GM21367 (cell line): ENCODE measurements at regions not wholly inside any gene's neighbourhood (a gene's known extent, or its start where the extent isn't known, plus 50 kb on each side); places are given as distances from the start of the nearest gene placed in this dataset.
"Not testable (repeated sequence)": the region's sequence is repeated elsewhere in the genome, so short reads cannot be mapped to it uniquely, and the experiment has no call there.

ENCODE experiments used
- ATAC-seq: cut with Tn5 transposase; IDR thresholded peaks from one replicate; pipeline ENCODE4 v1.9.1; 2021; ENCODE audit not compliant: unreplicated experiment

DNA sequence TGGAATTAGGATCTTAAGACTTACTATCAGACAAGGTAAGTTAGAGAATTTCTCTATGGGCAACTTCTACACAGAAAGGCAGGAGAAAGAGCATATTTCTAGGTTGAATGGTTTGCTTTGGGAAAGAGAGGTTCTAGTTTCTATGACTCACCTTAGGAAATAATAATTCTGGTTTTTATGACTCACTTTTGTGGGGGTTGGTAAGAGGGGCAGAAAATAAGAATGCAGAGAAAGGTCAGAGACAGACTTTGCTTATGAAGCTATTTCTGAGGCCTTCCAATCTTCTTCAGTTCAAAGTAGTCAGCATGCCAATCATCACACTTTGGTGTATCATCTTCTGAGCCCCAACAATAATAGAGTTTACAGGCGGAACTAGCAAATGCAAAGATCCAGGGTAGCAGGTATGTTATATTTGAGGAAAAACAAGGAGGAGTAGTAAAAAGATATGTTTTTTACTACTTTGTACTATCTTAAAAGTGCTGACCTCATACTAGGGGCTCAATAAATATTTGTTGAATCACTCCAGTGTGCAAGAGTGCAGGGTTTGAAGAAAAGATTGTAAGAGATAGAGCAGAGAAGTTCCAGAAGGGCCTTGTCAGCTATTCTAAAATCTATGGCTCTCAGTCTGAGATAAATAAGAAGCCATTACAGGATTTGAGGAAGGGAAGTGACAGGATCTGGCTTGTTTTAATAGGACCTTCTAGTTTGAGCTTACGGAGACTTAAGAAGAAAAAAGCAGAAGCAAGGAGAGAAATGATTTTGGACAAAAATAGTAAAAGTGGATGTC, 56.7 kb upstream of the LRFN5 start:
- no peak for ATAC-seq

GRCh38 chr14:41549282-41549681, 57.4 kb upstream of the LRFN5 start:
- ATAC-seq: no peak

DNA sequence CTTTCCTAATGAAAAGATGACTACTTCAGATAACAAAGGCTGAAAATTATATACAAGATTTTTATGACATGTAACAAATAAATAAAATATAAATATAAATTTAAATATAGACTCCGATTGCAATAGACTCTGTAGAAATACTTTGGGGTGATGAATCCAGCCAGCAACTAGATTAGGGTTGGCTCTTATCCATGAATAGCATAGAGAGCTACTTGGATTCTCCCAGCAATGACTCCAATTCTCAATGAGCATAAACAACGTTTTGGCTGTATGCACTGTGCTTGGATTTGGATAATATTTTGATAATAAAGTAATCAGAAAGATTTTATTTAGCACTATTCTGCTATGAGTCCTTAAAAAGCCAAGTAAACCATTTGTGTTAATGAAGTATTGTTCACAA, 58.0 kb upstream of the LRFN5 start:
- no peak for ATAC-seq

- no peak for ATAC-seq
These were observed 65.3 kb upstream of the LRFN5 start for GRCh38 chr14:41541333-41541732.

- ATAC-seq: no peak
These were observed 74.4 kb upstream of the LRFN5 start for GRCh38 chr14:41532255-41532654.

GRCh38 chr14:41521891-41522290, 84.8 kb upstream of the LRFN5 start:
- ATAC-seq: no peak

GRCh38 chr14:41518030-41518429, 88.6 kb upstream of the LRFN5 start:
- ATAC-seq: not testable (repeated sequence)

- no peak for ATAC-seq
These were observed 100.1 kb upstream of the LRFN5 start for GRCh38 chr14:41506552-41506951.

DNA sequence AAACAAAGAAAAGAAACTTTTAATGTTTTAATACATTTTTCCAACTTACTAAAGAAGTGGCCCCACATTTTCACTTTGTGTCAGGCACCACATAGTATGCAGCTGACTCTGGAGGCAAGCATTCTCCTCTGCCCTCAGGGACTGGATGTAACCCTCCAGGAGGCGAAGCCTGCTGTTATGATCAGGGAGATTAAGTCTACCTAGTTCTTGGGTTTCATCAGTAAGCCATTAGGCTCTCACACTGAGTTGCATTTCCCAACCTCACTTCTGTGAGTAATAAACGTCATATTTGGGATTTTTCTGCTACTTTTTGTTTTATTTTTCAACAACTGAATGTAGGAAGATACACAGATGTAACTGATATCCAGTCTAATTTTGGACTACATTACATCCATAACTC, 101.2 kb upstream of the LRFN5 start:
- no peak for ATAC-seq

DNA sequence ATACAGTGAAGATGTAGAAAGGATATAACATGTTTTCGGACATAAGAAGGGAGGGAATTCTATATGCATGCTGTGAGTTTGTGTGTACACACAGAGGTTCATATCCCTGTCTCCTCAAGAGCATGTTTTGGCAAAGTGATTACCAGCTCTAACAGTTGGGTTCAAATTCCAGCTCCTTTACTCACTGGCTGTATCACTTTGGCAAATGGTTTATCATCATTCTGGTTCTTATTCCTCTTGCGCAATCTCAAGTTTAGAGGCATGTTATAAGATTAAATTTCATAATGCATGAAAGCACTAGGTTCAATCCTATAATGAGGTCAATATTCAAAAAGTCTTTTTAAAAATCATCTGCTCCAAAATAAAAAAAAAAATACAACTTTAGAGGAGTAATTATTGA, 107.7 kb upstream of the LRFN5 start:
- no peak for ATAC-seq

- no peak for ATAC-seq
These were observed 116.4 kb upstream of the LRFN5 start for GRCh38 chr14:41490323-41490722.

GRCh38 chr14:41489315-41489972, 117.2 kb upstream of the LRFN5 start:
- ATAC-seq: no peak

GRCh38 chr14:41488401-41488800, 118.3 kb upstream of the LRFN5 start:
- no peak for ATAC-seq

GRCh38 chr14:41482861-41483260, 123.8 kb upstream of the LRFN5 start:
- ATAC-seq: no peak

GRCh38 chr14:41476526-41476925, 130.2 kb upstream of the LRFN5 start:
- no peak for ATAC-seq

DNA sequence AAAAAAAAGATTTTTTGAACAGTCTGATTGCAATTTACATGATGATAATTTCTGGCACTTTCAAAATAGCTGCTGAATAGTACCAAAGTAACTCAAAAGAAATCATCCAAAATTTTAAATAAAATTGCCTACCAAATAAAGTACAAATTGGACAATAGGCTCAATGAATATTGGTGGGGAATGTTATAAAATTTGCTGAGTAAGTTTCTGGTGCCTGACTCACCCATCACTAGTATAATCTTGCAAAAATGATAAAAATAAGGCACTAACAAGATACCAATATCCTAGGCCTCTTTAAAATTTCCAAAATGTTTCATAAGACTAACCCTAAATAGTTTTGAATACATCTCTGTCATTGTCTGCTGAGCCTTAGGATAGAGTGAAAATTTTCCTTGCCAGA, 145.3 kb upstream of the LRFN5 start:
- no peak for ATAC-seq

- no peak for ATAC-seq
These were observed 149.3 kb upstream of the LRFN5 start for GRCh38 chr14:41457393-41457792.

- no peak for ATAC-seq
These were observed 157.6 kb upstream of the LRFN5 start for GRCh38 chr14:41449066-41449465.

- ATAC-seq: no peak
These were observed 160.7 kb upstream of the LRFN5 start for GRCh38 chr14:41446008-41446407.

DNA sequence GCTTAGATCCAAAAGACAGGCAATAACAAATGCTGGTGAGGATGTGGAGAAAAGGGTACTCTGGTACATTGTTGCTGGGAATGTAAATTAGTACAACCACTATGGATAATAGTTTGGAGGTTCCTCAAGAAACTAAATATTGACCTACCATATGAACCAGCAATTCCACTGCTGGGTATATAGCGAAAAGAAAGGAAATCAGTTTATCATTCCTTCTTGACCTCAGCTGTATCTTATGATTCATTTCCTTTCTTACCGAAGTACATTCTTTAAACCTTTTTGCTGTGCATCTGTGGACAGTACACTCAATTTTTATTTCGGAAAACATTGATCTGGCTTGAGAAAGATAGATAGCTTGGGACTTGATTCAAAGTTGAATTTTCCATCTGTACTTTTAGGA, 183.2 kb upstream of the LRFN5 start:
- ATAC-seq: no peak

GRCh38 chr14:41421308-41421707, 185.4 kb upstream of the LRFN5 start:
- not testable (repeated sequence) for ATAC-seq

GRCh38 chr14:41419709-41420108, 187.0 kb upstream of the LRFN5 start:
- ATAC-seq: no peak

GRCh38 chr14:41418851-41419250, 187.8 kb upstream of the LRFN5 start:
- ATAC-seq: no peak
